ENCODE measurements at regions not wholly inside any gene's neighbourhood (a gene's known extent, or its start where the extent isn't known, plus 50 kb on each side); places are given as distances from the start of the nearest gene placed in this dataset.

DNA sequence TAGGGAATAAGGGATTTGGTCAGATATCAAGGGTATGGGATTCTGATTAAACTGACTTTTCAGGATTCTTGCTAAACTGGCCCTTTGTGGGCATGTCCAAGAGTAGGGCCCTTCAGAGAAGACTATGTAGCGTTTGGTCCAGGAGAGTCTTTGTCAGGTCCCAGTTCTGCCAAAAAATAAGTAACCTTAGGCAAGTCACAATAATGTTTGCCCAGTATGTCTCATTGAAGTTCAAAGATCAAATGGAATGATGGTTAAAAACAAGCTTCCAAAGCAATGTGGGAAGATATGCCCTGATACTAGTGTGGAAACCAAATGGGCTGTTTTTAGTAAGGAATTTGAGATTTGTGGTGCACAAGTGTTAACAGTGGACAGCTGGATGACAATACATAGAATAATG lies 454.4 kb downstream of the WDR72 start:
- DNase-seq (ENCODE audit: low read depth), result no peak

GRCh38 chr15:53297828-53298227 lies 461.6 kb downstream of the WDR72 start:
- DNase-seq (ENCODE audit: low read depth), result no peak

DNA sequence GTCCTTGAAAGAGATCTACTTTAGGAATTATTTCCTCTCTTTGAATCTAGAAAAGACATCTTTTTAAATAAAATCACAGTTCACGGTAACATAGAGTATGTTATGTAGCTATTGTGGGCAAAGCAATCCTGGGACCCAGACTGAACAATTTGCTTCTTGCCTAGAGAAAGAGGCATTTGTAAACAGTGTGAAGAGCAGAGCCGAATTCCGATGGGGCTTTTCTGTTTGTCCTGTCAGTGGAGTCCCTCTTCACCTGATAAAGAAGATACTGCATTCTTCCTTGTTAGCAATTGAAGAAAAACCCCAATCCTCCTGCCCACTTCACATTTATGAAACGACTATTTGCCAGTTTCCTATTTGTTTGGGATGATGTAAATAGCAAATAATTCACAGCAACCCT lies 462.9 kb downstream of the WDR72 start:
- no peak for DNase-seq (ENCODE audit: low read depth)

DNA sequence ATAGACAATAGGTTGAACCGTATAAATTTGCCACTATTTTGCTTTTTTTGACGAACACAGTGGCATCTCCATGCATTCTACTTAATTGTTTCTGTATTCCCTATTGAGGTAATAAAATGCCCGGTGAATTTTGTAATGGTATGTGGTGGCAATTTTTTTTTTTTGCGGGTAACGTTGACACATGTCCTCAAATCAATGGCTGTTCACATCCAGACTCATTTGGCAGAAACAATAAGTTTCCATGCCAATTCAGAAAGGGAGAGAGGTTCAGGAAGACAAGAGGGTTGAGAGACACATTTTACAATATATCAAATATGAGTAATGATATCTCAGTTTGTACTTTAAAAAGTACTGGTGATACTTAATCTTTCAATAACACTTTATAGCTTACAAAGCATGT lies 463.9 kb downstream of the WDR72 start:
- no peak for DNase-seq (ENCODE audit: low read depth)

GRCh38 chr15:53288542-53288941 lies 470.9 kb downstream of the WDR72 start:
- DNase-seq (ENCODE audit: low read depth), result no peak

- no peak for DNase-seq (ENCODE audit: low read depth)
These were observed 484.5 kb upstream of the ONECUT1 start for GRCh38 chr15:53274630-53275029.

DNA sequence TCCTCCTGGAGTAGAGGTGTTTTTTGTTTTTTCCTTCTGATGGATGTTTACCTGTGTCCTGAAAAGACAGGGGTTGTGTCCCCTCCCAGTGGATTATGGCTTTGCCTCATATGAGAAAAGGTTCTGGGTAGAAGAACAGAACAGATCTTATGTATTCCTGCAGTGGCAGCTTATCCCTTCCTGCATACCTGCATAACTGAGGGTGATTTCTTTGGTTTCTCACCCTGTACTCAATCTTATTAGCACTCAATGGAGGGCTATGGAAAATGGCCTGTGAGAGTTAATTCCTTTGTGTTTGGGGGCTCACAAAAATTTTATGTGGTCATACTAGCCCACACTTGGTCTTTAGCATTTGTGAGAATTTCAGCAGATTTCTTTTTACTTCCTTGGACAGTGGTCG lies 482.0 kb upstream of the ONECUT1 start:
- no peak for DNase-seq (ENCODE audit: low read depth)

- no peak for DNase-seq (ENCODE audit: low read depth)
These were observed 476.0 kb upstream of the ONECUT1 start for GRCh38 chr15:53266176-53266575.

DNA sequence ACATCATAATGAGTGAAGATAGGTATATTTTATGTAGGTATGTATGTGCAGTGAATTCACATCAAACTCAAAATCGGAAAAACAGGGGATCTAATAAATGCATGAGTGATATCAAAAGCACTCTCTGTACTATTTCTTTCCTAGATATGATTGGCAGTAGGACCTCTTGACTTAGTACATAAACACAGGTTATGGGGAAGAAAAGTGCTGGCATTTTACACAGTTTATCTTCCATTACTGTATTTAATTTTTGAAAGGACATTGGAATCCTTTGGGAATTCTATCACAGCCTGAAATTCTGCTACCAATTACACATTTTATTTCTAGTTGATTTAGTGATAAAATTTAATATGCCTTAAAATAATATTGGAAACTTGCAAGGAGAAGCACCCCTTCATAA lies 470.5 kb upstream of the ONECUT1 start:
- DNase-seq (ENCODE audit: low read depth), result no peak

DNA sequence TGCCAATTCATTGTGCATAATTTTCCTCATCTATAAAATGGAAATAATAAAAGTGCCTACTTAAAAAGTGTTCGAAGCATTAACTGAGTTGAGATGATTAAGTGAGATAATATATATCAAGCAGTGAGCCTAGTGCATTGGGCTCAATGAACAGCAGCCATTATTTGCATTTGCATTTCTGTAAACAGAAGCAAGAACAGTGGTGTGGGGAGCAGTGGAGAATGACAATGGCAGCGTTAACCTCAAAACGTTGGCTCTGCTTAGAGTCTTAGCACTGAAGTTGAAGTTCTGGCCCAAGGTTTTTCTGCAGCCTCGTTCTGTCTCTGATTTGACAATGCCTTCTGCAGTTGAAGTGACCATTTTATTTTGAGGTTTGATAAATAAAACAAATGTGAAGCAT lies 466.3 kb upstream of the ONECUT1 start:
- no peak for DNase-seq (ENCODE audit: low read depth)

GRCh38 chr15:53256043-53256442 lies 465.9 kb upstream of the ONECUT1 start:
- no peak for DNase-seq (ENCODE audit: low read depth)

DNA sequence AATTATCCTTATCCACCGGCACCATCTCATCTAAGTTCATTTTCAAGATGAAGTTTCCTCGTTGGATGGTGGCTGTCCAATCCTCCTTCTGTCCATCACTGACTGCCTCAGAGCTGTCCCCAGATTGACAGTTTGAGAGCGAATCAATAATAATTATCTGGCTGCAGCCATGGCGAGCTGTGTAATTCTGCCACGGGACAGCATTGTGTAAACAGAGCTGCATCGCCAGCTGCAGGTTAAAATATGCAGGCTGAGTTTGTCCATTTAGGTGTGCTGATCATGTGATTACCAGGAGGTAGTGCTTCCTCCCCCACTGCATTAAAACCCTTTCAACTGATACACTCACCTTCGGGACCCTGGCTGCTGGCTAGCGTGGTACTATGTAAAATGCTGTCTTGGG lies 461.9 kb upstream of the ONECUT1 start:
- DNase-seq (ENCODE audit: low read depth), result no peak

DNA sequence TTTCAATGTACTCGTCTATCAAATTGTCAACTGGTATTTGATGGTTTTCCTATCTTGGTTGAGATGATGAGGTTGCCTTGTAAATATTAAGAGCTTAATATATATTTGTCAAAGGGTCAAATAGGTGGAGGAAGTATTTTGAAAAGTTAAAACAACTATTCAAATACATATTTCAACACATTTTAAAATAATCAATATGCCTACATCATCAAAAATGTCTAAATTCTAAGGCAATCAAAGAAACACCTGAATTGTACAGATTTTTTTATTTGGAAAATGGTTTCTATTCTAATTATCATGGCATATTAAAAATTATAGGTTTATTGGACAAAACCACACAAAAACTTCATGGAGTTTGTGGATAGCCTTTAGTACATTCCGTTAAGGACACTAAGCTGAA lies 461.4 kb upstream of the ONECUT1 start:
- no peak for DNase-seq (ENCODE audit: low read depth)

GRCh38 chr15:53247041-53247708 lies 457.0 kb upstream of the ONECUT1 start:
- DNase-seq (ENCODE audit: low read depth), result no peak

- no peak for DNase-seq (ENCODE audit: low read depth)
These were observed 456.3 kb upstream of the ONECUT1 start for GRCh38 chr15:53246404-53246803.

- DNase-seq (ENCODE audit: low read depth), result no peak
These were observed 443.7 kb upstream of the ONECUT1 start for GRCh38 chr15:53233801-53234200.

GRCh38 chr15:53230473-53230872 lies 440.3 kb upstream of the ONECUT1 start:
- no peak for DNase-seq (ENCODE audit: low read depth)

DNA sequence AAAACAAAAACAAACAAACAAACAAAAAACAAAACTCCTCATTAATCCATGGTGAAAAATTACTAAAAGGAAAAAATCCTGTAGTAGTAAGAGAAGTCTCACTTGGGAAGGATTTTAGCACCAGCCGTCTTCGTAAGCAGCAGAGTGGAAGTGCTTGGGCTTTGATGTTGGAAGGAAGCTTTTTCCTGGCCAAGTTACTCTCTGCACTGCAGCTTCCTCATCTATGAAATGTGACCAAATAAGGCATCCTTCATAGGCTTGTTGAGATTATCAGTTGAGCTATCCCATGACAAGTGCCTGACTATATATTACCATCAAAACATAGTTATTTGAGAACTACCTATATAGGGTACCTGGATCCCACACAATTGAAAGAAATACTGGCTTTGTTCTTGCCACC lies 436.4 kb upstream of the ONECUT1 start:
- DNase-seq (ENCODE audit: low read depth), result no peak

DNA sequence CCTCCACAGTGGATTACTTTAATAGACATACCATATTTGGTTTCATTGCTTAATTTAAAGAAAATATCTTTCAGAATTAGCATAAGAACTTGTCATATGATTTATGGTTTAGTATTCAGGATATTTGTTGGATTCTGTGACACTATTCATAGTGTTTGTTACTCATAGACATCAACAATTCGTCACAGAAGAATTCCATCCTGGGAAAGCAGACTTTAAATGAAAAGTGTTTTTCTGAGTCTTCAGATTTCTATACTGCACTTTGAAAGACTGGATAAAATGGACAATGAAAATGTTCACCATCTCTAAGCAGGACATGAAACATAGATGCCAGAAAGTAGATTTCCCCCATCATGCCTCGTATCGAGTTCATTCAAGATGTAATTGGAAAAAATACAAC lies 435.6 kb upstream of the ONECUT1 start:
- no peak for DNase-seq (ENCODE audit: low read depth)

DNA sequence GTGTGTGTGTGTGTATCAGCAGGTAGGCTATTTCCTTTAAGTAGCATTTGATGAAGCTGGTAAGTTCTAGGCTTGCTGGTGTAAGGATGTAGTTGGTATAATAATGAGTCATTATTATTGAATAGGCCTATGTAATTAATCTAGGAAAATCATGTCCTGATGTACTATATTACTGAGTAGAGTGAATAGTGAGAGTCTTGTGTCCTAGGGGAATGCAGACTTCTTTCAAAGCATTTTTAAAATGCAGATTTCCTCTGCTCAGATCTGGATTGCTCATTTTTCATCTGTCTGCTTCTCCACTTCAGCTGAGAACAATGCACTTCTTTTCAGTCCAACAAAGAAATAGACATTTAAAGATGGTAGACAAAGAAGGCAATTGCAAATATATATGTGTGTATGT lies 434.2 kb upstream of the ONECUT1 start:
- no peak for DNase-seq (ENCODE audit: low read depth)

GRCh38 chr15:53223815-53224214 lies 433.7 kb upstream of the ONECUT1 start:
- no peak for DNase-seq (ENCODE audit: low read depth)

DNA sequence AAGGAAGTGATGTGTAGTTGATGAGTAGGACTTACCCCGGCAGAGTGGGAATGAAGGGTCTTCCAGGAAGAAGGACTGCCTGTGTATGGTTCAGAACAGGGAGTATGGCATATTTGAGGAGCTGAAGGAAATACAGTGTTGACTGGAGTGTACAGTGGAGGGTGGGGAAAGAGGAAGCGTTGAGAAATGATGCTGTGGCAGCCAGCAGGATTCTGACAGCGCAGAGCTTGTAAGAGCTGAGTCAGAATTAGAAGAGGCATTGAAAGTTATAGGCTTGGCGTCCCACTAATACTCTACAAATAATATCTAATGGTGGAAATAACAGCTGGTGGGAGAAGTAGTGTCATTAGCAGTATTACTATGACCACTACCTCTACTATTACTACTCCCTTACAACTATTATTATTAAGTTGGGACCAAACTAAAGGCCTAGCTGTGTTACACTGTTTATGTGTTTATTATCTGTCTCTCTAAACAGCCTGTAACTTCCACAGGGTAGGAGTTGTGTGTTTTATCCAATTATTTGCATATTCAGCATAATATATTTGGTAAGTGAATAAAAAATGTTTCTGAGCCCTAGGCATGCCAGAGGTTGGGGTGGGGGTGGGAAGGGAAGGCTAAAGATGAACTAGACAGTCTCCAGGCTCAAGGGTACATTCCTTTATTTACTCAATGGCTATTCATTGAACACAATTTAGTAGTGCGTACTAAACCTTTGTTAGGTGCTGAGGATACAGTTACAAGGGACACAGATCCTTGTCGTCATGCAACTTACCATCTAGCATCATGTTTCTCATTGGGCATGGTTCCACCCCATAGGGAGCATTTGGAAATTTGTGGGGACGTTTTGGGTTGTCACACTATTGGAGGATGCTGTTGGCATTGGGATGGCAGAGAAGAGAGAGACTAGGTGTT lies 428.8 kb upstream of the ONECUT1 start:
- no peak for DNase-seq (ENCODE audit: low read depth)

DNA sequence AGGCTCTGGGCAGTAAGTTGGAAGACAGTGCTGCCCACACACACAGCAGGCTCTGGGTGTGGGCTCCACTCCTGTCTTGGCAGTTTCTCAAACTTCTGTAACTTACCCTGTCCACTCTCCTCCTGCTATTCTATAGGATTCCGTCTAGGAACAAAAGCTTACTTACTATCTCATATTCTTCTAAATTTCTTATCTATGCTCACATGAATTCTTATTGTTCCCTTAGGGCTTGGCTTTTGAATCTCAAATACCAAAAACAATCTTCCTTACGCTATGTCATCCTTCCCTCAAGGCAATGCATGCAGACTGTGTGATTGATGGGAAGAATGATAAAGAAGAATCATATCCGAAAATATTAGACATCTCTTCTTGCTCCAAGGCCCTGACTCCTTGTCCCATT lies 425.9 kb upstream of the ONECUT1 start:
- DNase-seq (ENCODE audit: low read depth), result no peak

DNA sequence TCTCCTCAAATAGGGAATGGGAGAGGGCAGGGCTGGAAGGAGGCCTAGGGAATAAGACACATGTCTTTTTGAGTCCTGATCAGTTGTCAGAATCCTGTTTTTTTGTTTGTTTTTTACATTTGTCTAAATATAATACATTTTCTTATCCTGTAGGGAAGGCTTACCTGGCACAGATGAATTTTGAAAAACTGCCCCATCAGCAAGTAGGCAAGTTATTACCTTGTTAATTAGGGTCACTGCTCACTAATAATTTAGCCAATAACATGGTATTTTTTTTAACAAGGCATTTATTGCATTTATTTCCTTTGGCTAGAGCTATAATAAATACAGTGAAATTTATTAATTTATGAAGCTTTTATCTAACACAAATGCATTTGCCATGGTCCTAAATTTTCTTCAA lies 423.2 kb upstream of the ONECUT1 start:
- no peak for DNase-seq (ENCODE audit: low read depth)
